Fibroblast of lung (primary cell): ENCODE measurements at regions not wholly inside any gene's neighbourhood (a gene's known extent, or its start where the extent isn't known, plus 50 kb on each side); places are given as distances from the start of the nearest gene placed in this dataset.

Experiments
- EZH2 ChIP-seq: IDR thresholded peaks from 2 replicates; pipeline ENCODE4 v1.5.1; 2012; ENCODE audit warnings: low read length, control low read depth, mild to moderate bottlenecking; ENCODE audit errors: missing control alignments
- TF ChIP-seq, protein P1 (sequence below), 2 donors: IDR thresholded peaks in 1 of 2; conservative IDR thresholded peaks in 1 of 2; 1 replicate in 1 of 2; 2 replicates in 1 of 2; pipeline ENCODE4 v1.5.1; 2011 to 2012; ENCODE audit warnings: low read length in 2 of 2, control low read depth in 1 of 2, inconsistent platforms in 1 of 2, low read depth in 1 of 2, mild to moderate bottlenecking in 1 of 2

DNA sequence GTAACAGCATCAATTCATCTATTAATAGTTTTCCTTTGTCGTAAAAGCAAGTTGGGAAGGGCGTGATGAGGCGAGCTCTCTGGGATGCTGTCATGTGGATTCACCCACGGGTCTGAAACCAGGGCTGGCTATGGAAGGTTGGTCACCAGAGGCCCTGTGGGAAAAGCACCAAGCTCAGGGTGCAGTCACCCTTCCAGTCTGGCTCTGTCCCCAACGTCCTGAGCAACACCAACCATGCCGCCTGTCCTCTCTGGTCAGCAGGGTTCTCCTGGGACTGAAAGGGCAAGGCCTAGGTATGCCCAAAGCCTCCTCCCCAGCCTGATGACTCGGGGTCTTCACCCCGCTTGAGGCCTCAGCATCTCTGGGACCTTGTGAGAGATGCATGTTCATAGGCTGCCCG is 97.2 kb upstream of the MSX1 start:
- TF ChIP-seq, protein P1, sequence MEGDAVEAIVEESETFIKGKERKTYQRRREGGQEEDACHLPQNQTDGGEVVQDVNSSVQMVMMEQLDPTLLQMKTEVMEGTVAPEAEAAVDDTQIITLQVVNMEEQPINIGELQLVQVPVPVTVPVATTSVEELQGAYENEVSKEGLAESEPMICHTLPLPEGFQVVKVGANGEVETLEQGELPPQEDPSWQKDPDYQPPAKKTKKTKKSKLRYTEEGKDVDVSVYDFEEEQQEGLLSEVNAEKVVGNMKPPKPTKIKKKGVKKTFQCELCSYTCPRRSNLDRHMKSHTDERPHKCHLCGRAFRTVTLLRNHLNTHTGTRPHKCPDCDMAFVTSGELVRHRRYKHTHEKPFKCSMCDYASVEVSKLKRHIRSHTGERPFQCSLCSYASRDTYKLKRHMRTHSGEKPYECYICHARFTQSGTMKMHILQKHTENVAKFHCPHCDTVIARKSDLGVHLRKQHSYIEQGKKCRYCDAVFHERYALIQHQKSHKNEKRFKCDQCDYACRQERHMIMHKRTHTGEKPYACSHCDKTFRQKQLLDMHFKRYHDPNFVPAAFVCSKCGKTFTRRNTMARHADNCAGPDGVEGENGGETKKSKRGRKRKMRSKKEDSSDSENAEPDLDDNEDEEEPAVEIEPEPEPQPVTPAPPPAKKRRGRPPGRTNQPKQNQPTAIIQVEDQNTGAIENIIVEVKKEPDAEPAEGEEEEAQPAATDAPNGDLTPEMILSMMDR (conservative IDR thresholded peaks at IDR 0.05 in 1 of 2, IDR thresholded peaks at IDR 0.05 in 1 of 2; ENCODE audit: low read depth in 1 of 2, low read length in 2 of 2) = no peak
- TF ChIP-seq EZH2 = no peak
